GM06990 (cell line): ENCODE measurements at regions not wholly inside any gene's neighbourhood (a gene's known extent, or its start where the extent isn't known, plus 50 kb on each side); places are given as distances from the start of the nearest gene placed in this dataset.

Experiments used
- DNase-seq: peaks from one replicate; pipeline ENCODE4 v3.0.0-alpha.2; 2011; ENCODE audit not compliant: insufficient read length; ENCODE audit errors: extremely low read depth
- H3K27me3 ChIP-seq: replicated peaks from 2 replicates; pipeline ENCODE4 v1.6.0; 2011; ENCODE audit warnings: low read length; ENCODE audit not compliant: control insufficient read depth, insufficient read depth
- H3K36me3 ChIP-seq: 2 replicates; pipeline ENCODE4 v1.5.1; 2011; ENCODE audit warnings: low read length; ENCODE audit not compliant: control insufficient read depth, insufficient read depth
- H3K4me3 ChIP-seq: replicated peaks from 2 replicates; pipeline ENCODE4 v1.5.1; 2011; ENCODE audit warnings: low read depth, mild to moderate bottlenecking, control low read depth, low read length
- TF ChIP-seq, protein P1 (sequence below): IDR thresholded peaks from 2 replicates; pipeline ENCODE4 v1.5.1; 2011; ENCODE audit warnings: low read length, control low read depth, mild to moderate bottlenecking, inconsistent platforms; ENCODE audit not compliant: insufficient read depth, poor library complexity, severe bottlenecking

DNA sequence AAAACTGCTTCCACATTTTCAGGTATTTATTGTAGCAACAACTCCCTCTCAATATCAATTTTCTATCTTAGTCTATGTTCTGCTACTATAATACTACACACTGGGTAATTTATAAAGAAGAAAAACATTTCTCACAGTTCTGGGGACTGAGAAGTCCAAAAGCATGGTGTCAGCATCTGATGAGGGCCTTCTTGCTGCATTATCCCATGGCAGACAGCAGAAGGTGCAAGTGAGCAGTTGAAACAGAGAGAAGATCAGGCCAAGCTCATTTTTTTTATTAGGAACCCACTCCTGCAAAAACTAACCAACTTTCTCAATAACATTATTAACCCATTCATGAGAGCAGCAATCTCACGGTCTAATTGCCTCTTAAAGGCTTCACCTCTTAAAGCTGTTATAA is 376.0 kb downstream of the RAB28 start:
- no peaks in the 10 kb centered on the region for H3K27me3 ChIP-seq
- H3K36me3 ChIP-seq: no peaks in the 10 kb centered on the region
- H3K4me3 ChIP-seq: no peak overlapping the region
- no peak for DNase-seq
- TF ChIP-seq, protein P1, sequence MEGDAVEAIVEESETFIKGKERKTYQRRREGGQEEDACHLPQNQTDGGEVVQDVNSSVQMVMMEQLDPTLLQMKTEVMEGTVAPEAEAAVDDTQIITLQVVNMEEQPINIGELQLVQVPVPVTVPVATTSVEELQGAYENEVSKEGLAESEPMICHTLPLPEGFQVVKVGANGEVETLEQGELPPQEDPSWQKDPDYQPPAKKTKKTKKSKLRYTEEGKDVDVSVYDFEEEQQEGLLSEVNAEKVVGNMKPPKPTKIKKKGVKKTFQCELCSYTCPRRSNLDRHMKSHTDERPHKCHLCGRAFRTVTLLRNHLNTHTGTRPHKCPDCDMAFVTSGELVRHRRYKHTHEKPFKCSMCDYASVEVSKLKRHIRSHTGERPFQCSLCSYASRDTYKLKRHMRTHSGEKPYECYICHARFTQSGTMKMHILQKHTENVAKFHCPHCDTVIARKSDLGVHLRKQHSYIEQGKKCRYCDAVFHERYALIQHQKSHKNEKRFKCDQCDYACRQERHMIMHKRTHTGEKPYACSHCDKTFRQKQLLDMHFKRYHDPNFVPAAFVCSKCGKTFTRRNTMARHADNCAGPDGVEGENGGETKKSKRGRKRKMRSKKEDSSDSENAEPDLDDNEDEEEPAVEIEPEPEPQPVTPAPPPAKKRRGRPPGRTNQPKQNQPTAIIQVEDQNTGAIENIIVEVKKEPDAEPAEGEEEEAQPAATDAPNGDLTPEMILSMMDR: no peak

DNA sequence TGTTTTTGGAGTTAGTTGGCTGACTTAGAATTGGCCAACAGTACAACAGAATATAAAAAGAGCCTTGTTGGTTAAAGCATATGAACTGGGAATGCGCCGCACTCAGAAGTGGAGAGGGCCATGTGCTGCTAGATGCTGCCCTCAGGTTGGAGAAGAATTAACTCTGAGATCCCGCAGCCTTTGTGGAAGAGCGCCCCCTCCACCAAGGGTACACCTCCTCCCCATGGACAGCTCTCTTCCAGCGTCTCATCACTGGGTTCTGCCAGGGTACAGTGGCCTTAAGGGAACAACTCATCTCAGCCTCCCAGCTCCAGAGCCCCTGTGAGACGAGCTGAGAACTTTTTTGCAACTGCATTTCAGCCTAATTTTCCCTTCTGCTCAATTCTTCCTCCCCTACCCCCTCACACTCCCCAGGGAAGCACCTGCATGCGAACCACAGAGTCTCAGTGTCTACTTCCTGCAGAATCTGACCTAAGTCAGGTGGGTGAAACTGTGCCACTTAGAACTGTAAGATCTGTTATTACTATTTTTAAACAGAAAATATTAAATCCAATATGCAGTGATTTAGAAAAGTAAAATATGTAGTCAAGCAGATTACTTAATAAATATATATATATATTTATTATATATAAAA is 380.6 kb downstream of the RAB28 start:
- TF ChIP-seq, protein P1: no peak
- H3K4me3 ChIP-seq: no peak overlapping the region
- H3K27me3 ChIP-seq: no peaks in the 10 kb centered on the region
- no peak for DNase-seq
- H3K36me3 ChIP-seq: no peaks in the 10 kb centered on the region

DNA sequence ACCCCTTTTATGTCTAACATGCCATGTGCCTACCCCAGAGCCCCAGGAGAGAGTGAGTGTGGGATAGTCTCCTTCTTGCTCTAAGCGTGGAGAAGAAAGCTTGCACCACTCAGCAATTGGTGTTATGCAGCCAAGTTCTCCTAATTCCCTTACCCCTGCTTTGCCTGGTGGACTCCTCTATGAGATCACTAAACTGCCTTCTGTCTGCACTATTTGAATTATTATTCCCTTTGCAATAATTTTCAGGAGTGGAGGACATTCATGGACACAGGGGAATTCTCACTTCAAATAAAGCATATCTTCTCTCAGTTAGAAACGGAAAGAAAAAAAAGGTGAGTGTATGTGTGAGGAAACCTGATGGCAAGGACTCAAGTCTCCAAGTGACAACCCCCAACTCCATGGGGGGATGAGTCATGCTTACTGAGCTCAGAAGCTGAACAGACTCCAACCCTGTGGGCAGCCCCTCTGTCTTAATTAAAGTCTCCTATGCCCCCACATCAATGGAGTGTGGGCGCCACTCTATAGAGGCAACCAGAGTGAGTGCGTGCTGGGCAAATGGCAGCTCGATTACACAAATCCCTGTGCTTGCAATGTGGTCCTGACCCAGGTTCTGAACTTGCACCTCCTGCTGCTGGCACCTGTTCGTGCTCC is 381.9 kb downstream of the RAB28 start:
- no peaks in the 10 kb centered on the region for H3K36me3 ChIP-seq
- H3K27me3 ChIP-seq: no peaks in the 10 kb centered on the region
- no peak overlapping the region for H3K4me3 ChIP-seq
- no peak for DNase-seq
- TF ChIP-seq, protein P1: no peak

DNA sequence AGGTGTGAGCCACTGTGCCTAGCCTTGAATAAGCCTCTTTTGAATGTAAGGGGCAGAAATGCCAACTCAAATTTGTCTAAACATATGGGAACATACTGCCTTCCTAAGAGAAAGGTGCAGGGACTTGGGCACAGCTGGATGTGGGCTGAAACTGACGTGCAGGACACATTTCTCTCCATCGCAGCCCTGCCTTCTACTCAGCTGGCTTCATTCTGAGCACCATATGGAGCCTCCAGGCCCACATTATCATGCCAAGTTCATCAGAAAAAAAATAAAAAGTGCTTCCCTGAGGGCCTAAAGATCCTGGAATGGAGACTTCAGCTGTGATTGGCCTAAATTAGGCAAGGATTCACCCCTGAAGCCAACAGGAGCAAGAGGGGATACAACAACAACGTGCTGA is 386.2 kb downstream of the RAB28 start:
- H3K36me3 ChIP-seq: no peaks in the 10 kb centered on the region
- TF ChIP-seq, protein P1: no peak
- no peak overlapping the region for H3K4me3 ChIP-seq
- no peak for DNase-seq
- no peaks in the 10 kb centered on the region for H3K27me3 ChIP-seq

DNA sequence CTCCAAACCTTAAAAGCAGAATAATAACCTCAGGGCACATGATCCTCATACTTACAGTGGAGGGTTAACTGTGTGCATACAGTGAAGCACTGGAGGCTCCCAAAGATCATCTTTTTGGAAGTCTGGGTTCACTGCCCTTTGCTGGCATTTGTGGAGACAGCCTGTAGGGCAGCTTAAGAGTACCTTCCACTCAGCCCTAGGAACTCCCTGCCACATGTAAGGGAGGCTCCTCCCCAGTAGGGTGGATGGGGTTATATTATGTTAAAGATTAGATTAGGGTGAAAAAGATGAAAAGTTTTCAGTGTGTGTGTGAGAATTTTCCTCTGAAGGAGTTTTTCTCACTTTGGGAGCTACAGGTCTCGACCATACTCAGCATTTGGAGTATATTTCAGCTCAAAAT is 388.4 kb downstream of the RAB28 start:
- Histone ChIP-seq H3K4me3 (no peak overlapping the region), H3K36me3 (no peaks in the 10 kb centered on the region)

More for the DNA sequence above, 388.4 kb downstream of the RAB28 start:
- TF ChIP-seq, protein P1: no peak
- H3K27me3 ChIP-seq: no peaks in the 10 kb centered on the region
- DNase-seq: no peak
